GM19452 (cell line): ENCODE measurements at regions not wholly inside any gene's neighbourhood (a gene's known extent, or its start where the extent isn't known, plus 50 kb on each side); places are given as distances from the start of the nearest gene placed in this dataset.

ENCODE experiments used
- ATAC-seq: cut with Tn5 transposase; IDR thresholded peaks from one replicate; pipeline ENCODE4 v1.9.1; 2021; ENCODE audit not compliant: unreplicated experiment

GRCh38 chr14:101506926-101507835 is 54.1 kb upstream of the DIO3 start:
- ATAC-seq, result no peak

DNA sequence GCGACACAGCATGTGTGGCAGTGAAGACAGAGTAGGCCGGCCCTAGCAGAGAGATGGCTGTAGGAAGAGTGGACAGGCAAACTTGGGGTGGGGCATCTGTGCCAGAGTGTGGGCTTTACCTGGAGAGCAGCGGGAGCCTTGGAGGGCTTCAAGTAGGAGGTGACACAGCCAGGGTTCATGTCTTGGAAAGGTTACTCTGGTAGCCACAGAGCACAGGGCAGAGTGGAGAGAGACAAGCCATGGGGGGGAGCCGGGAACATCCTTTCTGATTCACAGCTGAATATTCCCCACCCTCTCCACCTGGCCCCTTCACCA is 53.5 kb upstream of the DIO3 start:
- ATAC-seq, result no peak

GRCh38 chr14:101508196-101508947 is 52.9 kb upstream of the DIO3 start:
- ATAC-seq, result no peak

DNA sequence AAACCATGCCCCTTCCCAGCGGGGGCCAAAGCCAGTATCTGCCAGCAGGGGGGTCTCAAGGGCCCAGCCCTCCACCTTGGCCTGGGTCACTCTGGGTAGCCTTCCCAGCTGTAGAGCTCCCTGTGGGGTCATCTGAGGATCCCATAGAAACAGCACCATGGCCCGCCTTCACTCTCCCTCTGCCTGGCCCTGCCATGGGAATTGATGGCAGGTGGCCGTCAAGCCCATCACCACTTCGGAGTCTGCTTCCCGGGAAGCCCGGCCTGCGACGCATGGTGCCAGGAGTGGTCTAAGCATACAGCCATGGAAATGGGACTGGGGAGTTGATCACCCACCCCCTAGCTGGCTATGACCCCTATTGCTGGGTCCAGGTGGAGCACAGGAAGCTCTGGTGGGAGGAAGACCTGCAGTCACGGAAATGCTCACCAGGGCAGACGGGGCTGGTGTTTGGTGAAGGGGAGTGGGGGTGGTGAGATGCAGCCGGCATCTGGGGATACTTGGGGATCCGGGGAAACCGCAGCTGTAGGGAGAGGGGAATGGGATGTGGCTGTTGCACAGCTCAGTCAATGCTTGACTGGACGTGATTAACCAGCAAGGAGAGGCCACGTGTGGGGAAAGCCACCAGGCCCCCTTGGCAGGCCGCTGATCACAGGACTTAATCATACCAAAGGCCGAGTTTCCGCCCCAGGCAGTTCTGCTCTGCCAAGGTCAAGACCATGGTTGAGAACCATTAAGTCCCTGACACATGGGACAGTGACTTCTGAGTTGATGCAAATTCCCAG is 52.2 kb upstream of the DIO3 start:
- ATAC-seq, result no peak

DNA sequence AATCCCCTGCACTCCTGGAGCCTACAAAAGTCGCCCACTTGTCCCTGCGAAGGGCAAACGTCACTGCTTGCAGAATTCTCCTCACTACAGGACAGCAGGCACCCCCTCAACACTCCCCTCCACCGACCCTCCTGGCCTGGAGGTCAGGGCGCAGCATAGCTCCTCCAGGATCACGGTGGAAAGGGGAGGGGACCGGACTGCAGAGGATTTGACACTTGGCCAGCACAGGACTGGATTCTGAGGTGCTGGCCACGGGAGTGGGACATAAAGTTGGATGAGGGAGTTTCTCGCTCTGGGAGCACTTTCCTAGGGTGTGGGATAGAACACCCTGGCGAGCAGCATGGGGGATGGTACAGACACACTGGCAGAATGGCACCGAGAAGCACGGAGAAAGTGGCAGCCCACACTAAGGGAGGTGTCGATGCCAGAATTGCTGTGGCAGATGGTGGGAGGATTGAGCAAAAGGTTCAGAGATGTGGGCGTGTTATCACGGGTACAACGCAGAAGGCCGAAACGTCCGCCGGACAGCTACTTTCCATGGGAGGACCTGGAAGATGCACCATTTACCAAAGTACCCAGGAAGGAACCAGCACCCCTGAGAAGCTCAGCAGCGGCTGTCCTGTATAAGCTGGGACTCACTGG is 51.4 kb upstream of the DIO3 start:
- no peak for ATAC-seq

DNA sequence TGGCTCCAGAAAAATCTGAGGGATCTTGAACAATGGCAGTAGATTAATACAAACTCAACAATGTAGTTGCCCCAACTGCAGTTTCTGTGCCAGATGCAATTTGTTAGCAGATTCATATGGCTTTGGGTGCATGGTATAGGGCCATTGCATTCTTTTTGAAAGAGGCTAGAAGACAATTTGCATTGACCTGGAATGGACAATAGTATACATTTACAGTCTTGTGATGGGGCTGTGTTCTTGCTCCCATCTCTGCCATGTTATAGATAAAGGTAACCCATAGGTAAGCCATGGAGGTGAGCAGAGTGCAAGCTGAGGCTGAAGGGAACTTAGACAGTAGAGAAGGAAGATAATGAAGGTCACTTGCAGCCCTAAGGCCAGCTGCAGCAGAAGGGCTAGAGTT is 50.1 kb upstream of the DIO3 start:
- no peak for ATAC-seq
